ENCODE measurements at regions not wholly inside any gene's neighbourhood (a gene's known extent, or its start where the extent isn't known, plus 50 kb on each side); places are given as distances from the start of the nearest gene placed in this dataset.

- H2AFZ ChIP-seq (ENCODE audit: low read length), result no peak overlapping the region
- H2BK12ac ChIP-seq (ENCODE audit: low read depth, low read length), result no peak overlapping the region
- H3K27ac ChIP-seq (ENCODE audit: low read depth, low read length), result no peak overlapping the region
- no peak overlapping the region for H2BK120ac ChIP-seq (replicated peaks; ENCODE audit: low read depth, low read length)
- H4K8ac ChIP-seq (ENCODE audit: extremely low read depth, insufficient read depth, low read length), result no peak overlapping the region
- no peak overlapping the region for H4K91ac ChIP-seq (replicated peaks; ENCODE audit: insufficient read length, low read length)
- H4K20me1 ChIP-seq (replicated peaks in 1 of 2; ENCODE audit: control insufficient read depth in 1 of 2, insufficient read depth in 2 of 2, low read length in 2 of 2), result no peaks in the 10 kb centered on the region
- H3K23me2 ChIP-seq (ENCODE audit: low read depth, low read length), result no peaks in the 10 kb centered on the region
- H3K9me3 ChIP-seq (ENCODE audit: insufficient read depth in 2 of 2, low read depth in 1 of 2, low read length in 1 of 2), result no peaks in the 10 kb centered on the region
- H3K4me3 ChIP-seq (ENCODE audit: extremely low read depth in 1 of 4, insufficient read depth in 2 of 4, low read depth in 3 of 4, low read length in 4 of 4), result no peak overlapping the region
- FAIRE-seq (no peak), DNase-seq (ENCODE audit: low read depth in 1 of 2, low spot score in 2 of 2) (no peak)
- H3K9ac ChIP-seq (replicated peaks in 1 of 4; ENCODE audit: extremely low read depth in 1 of 4, low read depth in 3 of 4, low read length in 3 of 4), result no peak overlapping the region
- no peaks in the 10 kb centered on the region for H3K79me1 ChIP-seq (ENCODE audit: low read depth, low read length)
- no peaks in the 10 kb centered on the region for H3K27me3 ChIP-seq (replicated peaks in 1 of 4; ENCODE audit: control insufficient read depth in 3 of 4, extremely low read depth in 1 of 4, insufficient read depth in 3 of 4, low read length in 3 of 4)
- no peak overlapping the region for H3K23ac ChIP-seq (ENCODE audit: insufficient read length)
- H2AK5ac ChIP-seq (ENCODE audit: low read depth, low read length), result no peak overlapping the region
- no peak overlapping the region for H3K56ac ChIP-seq (replicated peaks; ENCODE audit: insufficient read length, low read depth, low read length)
- no peak overlapping the region for H2BK20ac ChIP-seq (ENCODE audit: low read length)
- H2BK5ac ChIP-seq (ENCODE audit: low read depth, low read length), result no peak overlapping the region
- CTCF ChIA-PET (ENCODE audit: partially characterized antibody), result no interaction called here
- TF ChIP-seq POLR2AphosphoS5 (IDR thresholded peaks at IDR 0.05; ENCODE audit: low read depth, low read length) (no peak), SP2 (IDR thresholded peaks at IDR 0.05; ENCODE audit: low read length) (no peak), SIX5 (IDR thresholded peaks at IDR 0.05; ENCODE audit: low read depth, low read length) (no peak), HDAC2 (IDR thresholded peaks at IDR 0.05; ENCODE audit: borderline replicate concordance in 1 of 2, low read depth in 2 of 2, low read length in 2 of 2) (no peak), MAFK (IDR thresholded peaks at IDR 0.05; ENCODE audit: low read depth, low read length) (no peak), RFX5 (IDR thresholded peaks at IDR 0.05; ENCODE audit: borderline replicate concordance, low read depth, low read length) (no peak), EGR1 (IDR thresholded peaks at IDR 0.05; ENCODE audit: borderline replicate concordance, low read depth, low read length) (no peak), SP1 (IDR thresholded peaks at IDR 0.05; ENCODE audit: low read depth, low read length) (no peak)
- WGBS, 2 experiments (ENCODE audit: extremely low coverage in 1 of 2, insufficient coverage in 1 of 2, insufficient read length in 1 of 2, insufficient replicate concordance in 2 of 2, low coverage in 1 of 2, low lambda C conversion rate in 2 of 2, missing lambda C conversion rate in 1 of 2), result 85% methylated on average over 2 of the region's 2 CpGs; no CpG with 5 or more reads in 1 of the 2 experiments
- POLR2A ChIA-PET (ENCODE audit: partially characterized antibody), result no interaction called here
- H3K18ac ChIP-seq (ENCODE audit: extremely low read depth, low read length), result no peak overlapping the region
- H3K4me2 ChIP-seq (ENCODE audit: insufficient read depth in 1 of 2, low read depth in 2 of 2, low read length in 2 of 2), result no peak overlapping the region
- H4K5ac ChIP-seq (ENCODE audit: insufficient read length, low read depth, low read length), result no peak overlapping the region
- no peak overlapping the region for H2BK15ac ChIP-seq (ENCODE audit: low read length)
- H3K4ac ChIP-seq (replicated peaks; ENCODE audit: insufficient read length, low read depth, low read length), result no peak overlapping the region
- no peaks in the 10 kb centered on the region for H3K4me1 ChIP-seq (replicated peaks in 1 of 4; ENCODE audit: control insufficient read depth in 3 of 4, insufficient read depth in 4 of 4, low read length in 3 of 4)
- H3K14ac ChIP-seq (ENCODE audit: insufficient read length), result no peak overlapping the region
- no peaks in the 10 kb centered on the region for H3K79me2 ChIP-seq (ENCODE audit: control insufficient read depth in 1 of 2, insufficient read depth in 2 of 2, low read length in 2 of 2)
- no peaks in the 10 kb centered on the region for H3K36me3 ChIP-seq (ENCODE audit: control insufficient read depth in 2 of 4, insufficient read depth in 4 of 4, low read length in 3 of 4)
Measured at GRCh38 chr18:67661555-67661954, 145.0 kb upstream of the DSEL start.
